NCI-H2196 (cell line): ENCODE measurements at regions not wholly inside any gene's neighbourhood (a gene's known extent, or its start where the extent isn't known, plus 50 kb on each side); places are given as distances from the start of the nearest gene placed in this dataset.
"Not testable (repeated sequence)": the region's sequence is repeated elsewhere in the genome, so short reads cannot be mapped to it uniquely, and the experiment has no call there.

Source experiments
- DNase-seq: peaks from one replicate; lab custom pipeline; 2025; ENCODE audit not compliant: unreplicated experiment; lab: John Stamatoyannopoulos, UW

DNA sequence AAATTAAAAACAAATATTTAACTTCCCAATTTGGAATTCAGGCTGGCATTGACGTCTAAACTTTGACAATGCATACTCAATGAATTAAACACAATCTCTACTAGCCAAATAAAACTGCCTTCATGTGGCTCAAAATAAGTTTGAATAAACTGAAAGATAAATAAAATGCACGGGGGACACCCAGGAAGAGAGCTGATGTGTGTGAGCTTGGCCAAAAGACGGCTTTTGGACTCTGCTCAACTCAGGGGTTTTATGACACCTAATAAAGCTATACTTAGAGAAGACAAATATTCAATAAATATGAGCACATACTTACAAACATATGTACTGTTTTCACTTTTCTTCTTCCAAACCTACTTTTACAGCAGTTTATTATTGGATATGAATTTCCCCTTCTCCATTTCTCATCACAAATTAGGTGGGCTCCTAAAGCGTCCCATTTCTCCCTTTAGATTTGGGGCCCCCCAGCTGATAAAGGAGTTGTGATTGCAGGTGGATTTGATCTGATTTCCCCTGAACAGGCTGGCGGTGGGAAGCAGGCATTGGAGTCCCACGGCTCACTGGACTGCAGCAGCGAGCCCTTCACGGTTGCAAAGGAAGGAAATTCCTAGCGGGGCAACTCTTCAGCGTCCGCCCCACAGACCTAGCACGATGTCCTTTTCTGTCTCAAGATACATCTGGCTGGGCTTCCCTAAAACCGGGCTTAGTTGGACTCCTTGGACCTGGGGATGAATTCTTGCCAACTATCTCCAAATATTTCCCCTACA lies 79.6 kb downstream of the INSIG1 start:
- no peak for DNase-seq

DNA sequence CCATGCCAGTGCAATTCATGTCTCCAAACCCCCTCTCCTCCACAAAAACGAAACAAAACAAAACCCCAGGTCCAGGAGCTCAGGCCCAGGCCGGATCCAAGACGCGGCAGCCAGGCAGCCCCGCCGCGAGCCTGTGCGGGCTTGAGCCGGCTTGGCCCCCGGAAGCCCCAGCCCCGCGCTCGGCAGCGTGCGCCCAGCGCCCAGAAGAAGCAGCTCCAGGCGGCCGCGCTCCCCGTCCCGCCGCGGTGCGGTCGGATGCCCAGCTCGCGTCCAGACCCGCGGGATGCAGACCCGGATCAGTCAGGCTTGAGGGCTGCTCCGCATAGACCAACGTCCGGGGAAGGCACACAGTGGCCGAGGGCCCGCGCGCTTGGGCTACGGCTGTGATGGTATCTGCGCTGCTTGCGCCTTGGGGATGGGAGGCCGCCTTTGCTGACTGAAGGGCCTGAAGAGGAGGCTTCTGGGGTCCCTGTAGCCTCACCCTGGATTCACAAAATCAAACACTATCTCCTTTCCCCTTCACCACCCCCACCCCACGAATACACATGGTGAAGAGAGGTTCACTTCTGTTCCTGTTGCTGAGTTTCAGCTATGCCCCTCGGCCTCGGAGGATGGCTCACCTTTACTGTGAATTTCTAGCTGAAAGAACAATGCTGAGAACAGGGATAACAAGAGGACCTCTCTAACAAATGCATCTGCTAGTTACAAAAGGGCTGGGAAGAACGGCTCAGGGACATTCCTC lies 79.9 kb upstream of the EN2 start:
- DNase-seq = no peak

- peak; percentile 3 for DNase-seq
These were observed 79.4 kb upstream of the EN2 start for GRCh38 chr7:155378580-155378934.

DNA sequence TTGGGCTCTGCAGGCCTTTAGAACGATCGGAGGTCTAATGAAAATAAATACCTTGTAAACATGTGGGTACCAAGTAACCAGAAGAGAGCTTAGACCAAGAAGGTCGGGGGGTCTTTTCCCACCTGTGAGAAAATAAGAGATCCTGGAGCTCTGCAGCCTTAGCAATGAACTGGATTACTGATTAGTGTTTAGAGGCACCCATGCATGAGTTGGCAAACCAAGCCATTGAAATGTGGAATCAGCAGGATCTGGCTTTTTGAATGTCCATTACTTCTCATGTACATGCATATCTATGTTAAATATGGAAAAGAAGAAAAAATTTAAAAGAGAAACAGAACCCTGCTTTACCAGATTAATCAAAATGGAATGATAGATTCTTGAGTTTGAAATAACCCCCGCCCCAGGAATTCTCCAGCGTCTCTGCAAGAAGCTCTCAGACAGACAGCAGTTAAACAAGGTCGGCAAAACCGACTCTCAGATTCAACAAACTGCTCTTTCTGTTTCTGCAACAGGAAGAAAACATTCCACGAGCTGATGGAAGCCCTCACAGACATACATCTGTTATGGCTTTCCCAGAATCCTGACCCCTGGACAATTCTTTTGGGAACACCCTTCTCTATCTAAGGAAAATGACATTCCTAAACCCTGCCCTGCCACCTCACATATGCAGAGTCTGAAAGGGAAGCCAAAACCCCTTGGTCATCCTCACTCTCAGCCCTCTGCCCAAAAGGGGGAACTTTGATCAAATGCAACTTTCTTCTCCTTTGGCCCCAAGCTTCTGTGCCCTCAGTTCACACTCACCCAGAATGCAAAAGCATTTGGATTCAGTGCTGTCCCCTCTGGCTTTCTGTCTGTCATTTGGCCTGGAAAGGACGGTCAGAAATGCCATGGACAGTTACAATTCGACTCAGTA lies 78.7 kb upstream of the EN2 start:
- DNase-seq = no peak

DNA sequence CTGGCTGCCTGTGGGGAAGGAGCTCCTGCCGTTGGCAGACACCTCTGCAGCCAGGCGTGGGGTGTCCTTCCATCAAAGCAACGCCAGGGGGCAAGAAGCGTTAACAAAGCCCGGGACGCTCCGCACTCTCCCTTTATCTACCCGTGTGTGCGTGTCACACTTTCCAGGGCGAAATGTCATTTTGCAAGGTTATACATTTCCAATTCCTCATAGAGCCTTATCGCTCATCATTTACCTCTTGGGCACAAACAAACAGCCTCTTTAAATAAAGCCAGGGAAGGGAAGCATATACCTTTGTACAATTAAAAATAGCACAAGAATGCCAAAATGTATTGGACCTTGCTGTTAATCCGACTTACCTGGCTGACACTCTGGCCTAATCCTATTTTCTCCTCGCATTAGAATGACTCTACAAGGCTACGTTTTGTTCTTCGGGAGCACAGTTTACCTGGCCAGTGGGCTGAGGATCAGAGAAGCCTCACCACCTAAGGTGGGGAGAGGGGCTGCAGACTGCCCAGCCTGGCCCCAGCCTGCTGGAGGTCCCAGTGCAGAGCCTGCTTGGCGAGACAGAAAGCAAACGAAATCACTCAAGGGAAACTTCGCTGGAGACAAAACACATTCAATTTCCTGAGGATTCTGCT lies 77.6 kb upstream of the EN2 start:
- no peak for DNase-seq

- DNase-seq = no peak
These were observed 76.7 kb upstream of the EN2 start for GRCh38 chr7:155380976-155381851.

DNA sequence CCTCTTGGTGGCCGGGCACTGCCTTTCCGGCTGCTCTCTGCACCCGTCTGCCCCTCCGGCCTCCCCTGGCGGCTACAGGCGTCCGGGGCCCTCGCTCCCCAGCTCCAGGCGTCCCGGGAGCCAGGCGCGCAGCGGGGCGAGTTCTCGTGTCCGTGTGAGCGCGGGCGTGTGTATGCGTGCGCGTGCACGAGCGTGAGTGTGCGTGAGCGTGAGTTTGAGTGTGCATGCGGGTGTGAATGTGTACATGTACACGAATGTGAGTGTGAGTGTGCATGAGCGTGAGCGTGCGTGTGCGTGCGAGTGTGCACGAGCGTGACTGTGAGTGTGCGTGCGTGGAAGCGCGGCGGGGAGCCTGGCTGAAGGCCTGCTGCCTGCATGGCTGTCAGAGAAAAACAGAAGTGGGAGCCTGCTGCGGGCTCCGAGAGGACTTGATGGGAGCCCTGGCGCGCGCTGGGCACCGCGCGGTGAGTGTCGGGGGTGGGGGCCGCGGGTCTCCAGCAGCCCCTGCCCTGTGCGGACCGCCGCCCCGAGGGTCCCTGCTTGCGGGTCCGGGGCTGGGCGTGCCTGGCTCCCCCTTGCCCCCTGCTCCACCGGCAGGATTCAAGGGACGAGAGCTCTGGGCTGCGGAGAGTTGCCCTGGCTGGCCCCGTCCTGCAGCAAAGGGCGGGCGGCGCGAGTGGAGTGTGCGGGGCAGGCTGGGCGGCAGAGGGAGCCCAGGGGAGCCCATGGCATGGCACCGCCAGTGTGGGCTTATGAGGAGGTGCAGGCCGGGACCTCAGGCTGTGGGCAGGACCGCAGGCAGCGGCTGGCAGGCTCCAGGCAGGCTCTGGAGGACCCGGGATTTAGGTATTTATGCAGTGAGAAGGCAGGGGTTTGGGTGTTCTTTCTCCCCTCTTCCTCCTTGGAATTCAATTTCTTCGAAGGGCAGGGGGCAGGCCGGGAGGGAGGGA lies 75.8 kb upstream of the EN2 start:
- no peak for DNase-seq

DNA sequence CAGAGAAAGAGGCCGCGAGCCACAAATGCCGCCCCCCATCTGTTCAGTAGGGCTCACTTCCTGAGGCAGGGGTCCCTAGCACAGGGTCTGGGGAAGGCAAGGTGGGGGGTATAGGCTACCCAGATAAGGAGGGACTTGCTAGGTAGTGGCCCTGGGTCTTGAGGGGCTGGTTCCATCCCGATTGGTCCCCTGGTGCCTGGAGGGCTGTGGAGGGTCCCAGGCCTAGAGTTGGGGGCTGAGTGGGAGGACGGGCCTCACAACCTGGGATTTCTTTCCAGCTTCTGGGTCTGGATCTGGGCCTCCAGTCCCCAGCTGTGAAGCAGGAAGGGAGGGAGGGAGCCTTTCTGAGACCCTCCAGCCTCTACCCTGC lies 75.1 kb upstream of the EN2 start:
- no peak for DNase-seq

DNA sequence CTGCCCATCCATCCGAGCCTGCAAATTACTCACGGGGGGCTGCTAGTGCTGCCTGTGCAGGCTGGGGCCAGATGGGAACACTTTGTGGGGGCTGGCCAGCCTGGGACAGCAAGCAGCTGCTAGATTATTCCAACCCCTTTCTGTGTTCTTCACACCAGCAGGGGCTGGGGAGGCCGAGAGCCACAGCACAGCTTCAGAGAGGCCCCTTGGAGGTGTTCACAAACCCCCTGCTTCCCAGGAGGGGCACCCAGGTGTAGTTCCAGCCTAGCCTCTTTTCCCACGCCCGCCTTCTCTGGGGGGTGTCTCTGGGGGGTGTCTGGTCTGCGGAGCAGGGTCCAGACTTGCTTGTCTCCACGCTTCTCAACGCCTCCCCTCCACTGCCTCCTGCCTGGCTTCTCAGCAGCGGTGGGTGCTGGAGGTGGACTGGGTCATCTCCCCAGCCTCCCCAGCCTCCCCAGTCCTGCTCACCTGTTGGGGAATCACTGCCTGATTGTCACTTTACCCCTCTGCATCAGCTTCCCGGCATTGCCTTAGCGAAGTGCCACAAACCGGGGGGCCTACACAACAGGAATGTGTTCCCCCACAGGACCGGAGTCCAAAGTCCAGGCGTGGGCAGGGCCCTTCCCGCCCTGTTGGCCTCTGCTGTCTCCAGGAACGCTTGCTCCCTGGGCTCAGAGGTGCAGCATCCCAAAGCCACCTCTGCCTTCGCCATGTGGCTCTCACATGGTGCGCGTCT lies 74.0 kb upstream of the EN2 start:
- DNase-seq = no peak

GRCh38 chr7:155384751-155385150 lies 73.2 kb upstream of the EN2 start:
- no peak for DNase-seq

GRCh38 chr7:155385182-155385581 lies 72.7 kb upstream of the EN2 start:
- not testable (repeated sequence) for DNase-seq

DNA sequence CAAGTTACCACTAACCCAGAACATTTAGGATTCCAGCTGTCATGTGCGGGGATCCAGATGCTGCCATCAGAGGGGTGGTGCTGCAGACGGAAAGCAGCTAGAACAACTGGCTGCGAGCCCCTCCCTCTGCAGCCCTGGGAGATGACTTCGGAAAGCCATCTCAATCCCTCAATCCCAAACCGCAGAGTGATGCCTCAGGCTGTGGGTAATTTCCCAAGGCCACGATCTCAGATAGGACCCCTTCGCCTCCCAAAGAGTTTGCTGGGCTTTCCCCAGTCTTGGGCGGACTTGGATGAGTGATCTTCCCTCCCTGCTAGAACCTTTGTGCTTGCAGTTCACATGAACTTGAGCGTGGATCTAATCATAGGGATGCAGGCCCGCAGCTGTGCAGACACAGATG lies 71.3 kb upstream of the EN2 start:
- DNase-seq = no peak

DNA sequence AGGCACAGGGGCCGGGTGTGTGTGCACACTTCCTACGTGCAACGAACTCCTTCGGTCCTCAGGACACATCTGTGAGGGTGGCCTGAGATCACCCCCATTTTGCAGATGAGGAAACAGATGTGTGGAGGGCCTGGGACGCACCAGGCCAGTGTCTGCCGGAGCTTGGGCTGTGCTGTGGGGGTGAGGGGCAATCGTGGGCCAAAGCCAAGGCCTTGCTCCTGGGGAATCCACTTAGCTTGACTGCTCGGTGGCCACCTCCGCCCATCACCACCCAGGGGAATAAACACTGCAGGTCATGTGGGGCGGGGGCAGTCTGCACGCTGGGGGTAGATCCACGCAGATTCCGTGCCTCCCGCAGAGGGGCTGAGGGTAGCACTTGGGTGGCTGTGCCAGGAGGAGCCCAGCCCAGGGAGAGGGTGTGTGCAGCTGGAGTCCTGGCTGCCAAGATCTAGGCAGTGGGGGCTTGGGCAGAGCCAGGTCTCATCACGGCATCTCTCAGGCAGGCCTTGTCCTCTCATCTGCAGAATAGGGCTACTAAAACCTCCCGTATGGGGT lies 70.8 kb upstream of the EN2 start:
- DNase-seq = no peak

DNA sequence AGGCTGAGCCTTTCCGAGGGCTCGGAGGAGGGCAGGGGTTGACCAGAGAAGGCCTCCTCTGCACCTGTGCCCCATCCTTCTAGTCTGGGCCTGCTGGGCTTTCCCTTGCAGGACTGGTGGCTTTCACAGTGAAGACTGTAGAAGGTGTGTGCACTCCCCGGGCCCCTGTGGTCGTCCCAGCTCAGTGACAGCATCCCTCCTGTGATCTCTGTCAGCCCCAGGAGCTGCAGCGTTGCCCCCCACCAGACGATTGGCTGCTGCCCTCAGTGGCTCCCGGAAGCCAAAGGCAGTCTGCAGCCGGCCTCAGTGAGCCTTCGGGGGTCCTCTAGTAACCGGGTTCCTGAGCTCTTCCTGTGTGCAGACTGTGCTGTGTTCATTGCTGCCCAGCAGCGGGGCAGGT lies 69.4 kb upstream of the EN2 start:
- no peak for DNase-seq

DNA sequence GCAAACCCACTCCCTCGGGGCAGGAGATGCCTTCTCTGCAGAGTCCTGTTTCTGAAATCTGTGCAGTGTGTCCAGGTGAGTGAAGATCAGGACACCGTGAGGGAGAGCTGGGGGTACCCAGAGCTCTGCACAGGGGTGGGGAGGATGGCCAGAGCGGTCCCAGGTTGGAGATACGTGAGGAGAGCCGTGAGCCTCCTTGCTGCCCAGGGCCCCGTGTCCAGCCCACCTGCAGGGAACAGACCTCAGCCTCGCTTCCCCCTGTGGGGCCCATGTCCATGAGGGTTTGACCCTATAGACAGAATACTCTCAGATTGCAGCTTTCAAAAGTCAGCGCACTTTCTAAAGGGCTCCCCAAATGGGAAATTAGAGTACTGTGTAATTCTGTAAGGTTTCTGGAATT lies 66.5 kb upstream of the EN2 start:
- no peak for DNase-seq

DNA sequence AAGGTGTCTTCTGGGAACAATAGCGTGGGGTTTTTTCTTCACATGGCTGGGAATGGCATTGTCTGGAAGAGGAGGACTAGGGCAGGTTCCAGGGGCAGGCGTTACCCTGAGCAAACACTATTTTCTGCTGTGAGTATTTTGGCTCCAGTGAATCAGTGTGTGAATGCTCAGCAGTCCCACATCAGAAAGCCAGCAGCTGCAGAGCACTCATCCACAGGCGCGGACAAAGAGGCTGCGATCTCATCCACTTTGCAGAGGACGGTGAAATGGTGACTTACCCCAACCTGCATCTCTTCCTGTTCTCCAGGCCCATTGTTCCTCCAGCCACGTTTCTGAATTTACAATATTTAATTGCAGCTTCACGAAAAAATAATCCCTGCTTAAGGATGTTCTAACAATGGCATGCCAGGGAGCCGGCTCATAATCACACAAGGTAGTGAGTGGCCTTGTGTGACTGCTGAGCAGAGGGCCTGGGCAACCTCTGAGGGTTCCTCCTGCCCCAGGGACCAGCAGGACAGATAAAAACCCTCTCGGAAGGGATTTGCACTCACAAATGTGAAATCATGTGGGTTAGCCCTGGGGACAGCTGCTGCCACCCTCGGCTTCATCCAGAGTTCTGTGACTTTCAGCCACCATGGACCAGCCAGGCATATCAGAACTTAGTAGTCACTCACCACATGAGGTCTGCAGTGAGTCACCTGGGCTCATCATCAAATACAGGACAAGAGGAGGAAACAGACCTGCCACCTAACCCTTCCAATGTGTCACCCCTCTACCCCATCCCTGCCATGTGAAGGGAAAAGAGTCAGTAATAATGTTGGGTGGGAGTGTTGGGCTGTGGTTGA lies 65.0 kb upstream of the EN2 start:
- no peak for DNase-seq

DNA sequence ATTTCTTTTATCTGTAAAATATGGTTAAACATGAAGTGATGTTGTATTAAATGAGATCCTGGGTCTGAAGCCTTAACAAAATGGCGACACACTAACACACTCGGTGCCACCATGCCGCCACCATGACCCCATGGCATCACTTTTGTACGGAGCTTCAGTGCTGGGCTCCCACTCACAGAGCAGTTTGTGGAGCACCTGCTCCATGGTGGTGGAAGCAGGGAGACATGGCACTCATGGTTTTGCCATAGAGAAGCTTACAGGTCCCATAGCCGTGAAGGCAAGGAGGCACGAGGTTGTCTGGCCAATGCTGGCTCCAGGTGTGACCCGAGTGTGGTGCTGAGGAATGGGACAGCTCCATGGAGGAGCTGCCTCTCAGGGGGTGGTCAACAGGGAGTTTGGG lies 63.5 kb upstream of the EN2 start:
- no peak for DNase-seq
